Suprapubic skin (tissue), 4 donors: ENCODE measurements at regions not wholly inside any gene's neighbourhood (a gene's known extent, or its start where the extent isn't known, plus 50 kb on each side); places are given as distances from the start of the nearest gene placed in this dataset.

Source experiments
- EP300 ChIP-seq: sonication (generic); formaldehyde crosslinking; IDR thresholded peaks from one replicate; pipeline ENCODE4 v1.6.1; 2017; ENCODE audit warnings: antibody characterized with exemption
- POLR2A ChIP-seq, 2 donors: fragments of 450-650 bp; IDR thresholded peaks; one replicate each; pipeline ENCODE4 v1.6.1; 2017; ENCODE audit warnings: antibody characterized with exemption in 2 of 2, mild to moderate bottlenecking in 2 of 2, moderate library complexity in 2 of 2
- POLR2AphosphoS5 ChIP-seq, 3 donors: sonication (generic); formaldehyde crosslinking; IDR thresholded peaks; one replicate each; pipeline ENCODE4 v1.6.1; 2017; ENCODE audit warnings: antibody characterized with exemption in 3 of 3
- TF ChIP-seq, protein P1 (sequence below), 2 donors: fragments of 200-600 bp in 1 of 2; fragments of 450-650 bp in 1 of 2; sonication (generic) in 1 of 2; IDR thresholded peaks; one replicate each; pipeline ENCODE4 v1.5.1; 2016 to 2019; ENCODE audit warnings: antibody characterized with exemption in 2 of 2, mild to moderate bottlenecking in 1 of 2, moderate library complexity in 1 of 2

DNA sequence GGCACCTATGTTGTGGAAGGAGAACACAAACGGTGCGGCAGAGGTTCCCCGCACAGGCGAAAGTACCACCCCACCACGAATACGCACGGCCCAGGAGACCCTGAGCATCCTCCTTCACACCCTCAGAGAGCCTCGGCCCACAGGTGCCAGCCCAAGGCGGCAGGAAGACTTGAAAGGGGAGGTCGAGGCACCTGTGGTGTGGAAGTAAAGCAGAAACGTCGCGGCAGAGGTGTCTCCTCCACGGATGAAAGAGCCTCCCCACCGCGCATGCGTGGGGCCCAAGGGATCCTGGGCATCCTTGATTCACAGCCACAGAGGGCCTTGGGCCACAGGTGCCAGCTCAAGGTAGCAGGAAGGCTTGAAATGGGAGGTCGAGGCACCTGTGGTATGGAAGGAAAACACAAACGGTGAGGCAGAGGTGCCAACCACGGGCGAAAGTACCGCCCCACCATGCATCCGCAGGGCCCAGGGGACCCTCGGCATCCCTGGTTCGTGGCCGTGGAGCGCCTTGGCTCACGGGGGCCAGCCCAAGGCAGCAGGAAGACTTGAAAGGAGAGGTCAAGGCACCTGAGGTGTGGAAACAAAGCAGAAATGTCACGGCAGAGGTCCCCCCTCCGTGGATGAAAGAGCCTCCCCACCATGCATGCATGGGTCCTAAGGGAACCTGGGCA is 380.1 kb downstream of the ALG10 start:
- TF ChIP-seq EP300 = no peak
- TF ChIP-seq, protein P1, sequence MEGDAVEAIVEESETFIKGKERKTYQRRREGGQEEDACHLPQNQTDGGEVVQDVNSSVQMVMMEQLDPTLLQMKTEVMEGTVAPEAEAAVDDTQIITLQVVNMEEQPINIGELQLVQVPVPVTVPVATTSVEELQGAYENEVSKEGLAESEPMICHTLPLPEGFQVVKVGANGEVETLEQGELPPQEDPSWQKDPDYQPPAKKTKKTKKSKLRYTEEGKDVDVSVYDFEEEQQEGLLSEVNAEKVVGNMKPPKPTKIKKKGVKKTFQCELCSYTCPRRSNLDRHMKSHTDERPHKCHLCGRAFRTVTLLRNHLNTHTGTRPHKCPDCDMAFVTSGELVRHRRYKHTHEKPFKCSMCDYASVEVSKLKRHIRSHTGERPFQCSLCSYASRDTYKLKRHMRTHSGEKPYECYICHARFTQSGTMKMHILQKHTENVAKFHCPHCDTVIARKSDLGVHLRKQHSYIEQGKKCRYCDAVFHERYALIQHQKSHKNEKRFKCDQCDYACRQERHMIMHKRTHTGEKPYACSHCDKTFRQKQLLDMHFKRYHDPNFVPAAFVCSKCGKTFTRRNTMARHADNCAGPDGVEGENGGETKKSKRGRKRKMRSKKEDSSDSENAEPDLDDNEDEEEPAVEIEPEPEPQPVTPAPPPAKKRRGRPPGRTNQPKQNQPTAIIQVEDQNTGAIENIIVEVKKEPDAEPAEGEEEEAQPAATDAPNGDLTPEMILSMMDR (IDR thresholded peaks at IDR 0.05) = no peak
- no peak for TF ChIP-seq POLR2AphosphoS5 (IDR thresholded peaks at IDR 0.05)
- no peak for TF ChIP-seq POLR2A (IDR thresholded peaks at IDR 0.05)
